SK-MEL-5 (cell line): ENCODE measurements at regions not wholly inside any gene's neighbourhood (a gene's known extent, or its start where the extent isn't known, plus 50 kb on each side); places are given as distances from the start of the nearest gene placed in this dataset.

Source experiments
- DNase-seq: peaks from one replicate; pipeline ENCODE4 v3.0.0-alpha.2; 2016; ENCODE audit warnings: low read depth, low spot score
- in situ Hi-C: cut with HindIII; loops from 2 replicates; pipeline ENCODE4 v1.10.0; 2016; ENCODE audit warnings: low sequenced_read_pairs, high pct_unique_total_duplicates, low pct_unique_long_range_greater_than_20kb

GRCh38 chr10:120960725-120961124 is 109.6 kb downstream of the WDR11 start:
- DNase-seq, result no peak
- in situ Hi-C loops, result no loop called here

GRCh38 chr10:120961795-120962755 is 110.9 kb downstream of the WDR11 start:
- in situ Hi-C loops, result no loop called here
- DNase-seq, result no peak

GRCh38 chr10:120962756-120963593 is 111.8 kb downstream of the WDR11 start:
- DNase-seq, result no peak
- in situ Hi-C loops, result no loop called here

- DNase-seq, result no peak
- in situ Hi-C loops, result no loop called here
Measured at GRCh38 chr10:120963594-120964220, 112.5 kb downstream of the WDR11 start.

- in situ Hi-C loops, result no loop called here
Measured at GRCh38 chr10:120966657-120967045, 115.5 kb downstream of the WDR11 start.

GRCh38 chr10:120969219-120969645 is 118.1 kb downstream of the WDR11 start:
- in situ Hi-C loops, result no loop called here
- no peak for DNase-seq

More at GRCh38 chr10:120966657-120967045, 115.5 kb downstream of the WDR11 start:
- DNase-seq, result no peak

GRCh38 chr10:120970595-120971529 is 119.7 kb downstream of the WDR11 start:
- DNase-seq, result no peak
- in situ Hi-C loops, result no loop called here

GRCh38 chr10:120971671-120972070 is 120.5 kb downstream of the WDR11 start:
- in situ Hi-C loops, result no loop called here
- DNase-seq, result no peak

GRCh38 chr10:120972259-120972658 is 121.1 kb downstream of the WDR11 start:
- in situ Hi-C loops, result no loop called here
- no peak for DNase-seq

- in situ Hi-C loops, result no loop called here
- no peak for DNase-seq
Measured at GRCh38 chr10:120975072-120975867, 124.1 kb downstream of the WDR11 start.

- no peak for DNase-seq
- in situ Hi-C loops, result no loop called here
Measured at GRCh38 chr10:120975868-120976225, 124.7 kb downstream of the WDR11 start.

GRCh38 chr10:120977897-120978296 is 126.7 kb downstream of the WDR11 start:
- DNase-seq, result no peak
- in situ Hi-C loops, result no loop called here

- DNase-seq, result no peak
- in situ Hi-C loops, result no loop called here
Measured at GRCh38 chr10:120978589-120979252, 127.6 kb downstream of the WDR11 start.

- no peak for DNase-seq
Measured at GRCh38 chr10:120979435-120980278, 128.5 kb downstream of the WDR11 start.

More at GRCh38 chr10:120979435-120980278, 128.5 kb downstream of the WDR11 start:
- in situ Hi-C loops, result no loop called here
